ENCODE measurements at regions not wholly inside any gene's neighbourhood (a gene's known extent, or its start where the extent isn't known, plus 50 kb on each side); places are given as distances from the start of the nearest gene placed in this dataset.

DNA sequence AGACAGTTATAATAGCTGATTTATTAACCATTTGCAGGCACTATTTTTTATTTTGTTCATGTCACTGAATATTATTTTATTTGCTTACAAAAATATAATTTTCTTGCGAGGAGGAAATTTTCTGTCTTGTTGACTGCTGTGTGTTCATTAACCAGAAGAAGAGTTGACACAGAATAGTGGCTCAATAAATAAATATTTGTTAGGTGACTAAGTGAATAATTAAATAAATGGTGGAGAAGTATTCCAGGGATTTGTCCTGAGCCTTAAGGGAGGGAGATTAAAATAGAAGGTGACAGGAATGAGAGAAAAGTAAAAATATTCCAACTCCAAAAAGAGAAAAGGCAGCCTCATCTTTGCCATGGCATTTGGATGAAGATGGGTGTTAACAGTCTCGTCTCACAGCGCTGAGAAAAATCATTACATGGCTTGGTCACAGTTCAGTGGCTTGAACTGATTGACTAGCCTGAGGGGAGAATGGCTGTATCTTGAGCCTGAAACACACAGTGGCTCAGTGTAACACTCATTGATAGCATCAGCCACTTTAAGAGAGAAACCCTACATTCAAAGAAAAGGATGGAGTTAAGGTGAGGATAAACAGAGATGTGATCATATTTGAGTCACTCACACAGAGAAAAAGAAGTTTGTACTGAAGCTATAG lies 449.9 kb upstream of the NAALADL2 start:
- ChIA-PET POLR2A (no interaction called here), CTCF (interaction anchor here (0.6 kb wide), 1 partner anchor 429 kb away, joined by 3 read pairs; no protein-coding TSS in a partner anchor)
- Histone ChIP-seq H3K27me3 (ENCODE audit: control insufficient read depth in 2 of 2, insufficient read depth in 2 of 2, low read length in 2 of 2) (no peaks in the 10 kb centered on the region), H3K4me3 (replicated peaks in 1 of 3; ENCODE audit: insufficient read depth in 1 of 3, low read depth in 1 of 3, low read length in 3 of 3) (no peak overlapping the region), H3K9me1 (replicated peaks; ENCODE audit: control insufficient read depth, extremely low read depth, insufficient read depth, low read length) (no peaks in the 10 kb centered on the region), H3K79me2 (ENCODE audit: control insufficient read depth, insufficient read depth, low read length) (no peaks in the 10 kb centered on the region), H3K9me3 (replicated peaks; ENCODE audit: control insufficient read depth, insufficient read depth, low read length) (no peaks in the 10 kb centered on the region), H4K20me1 (replicated peaks; ENCODE audit: control insufficient read depth, extremely low read depth, insufficient read depth, low read length) (no peaks in the 10 kb centered on the region), H3K27ac (ENCODE audit: insufficient read depth, low read depth, low read length) (no peak overlapping the region), H3K4me2 (ENCODE audit: insufficient read depth, low read length) (no peak overlapping the region), H3K4me1 (ENCODE audit: control insufficient read depth, extremely low read depth, insufficient read depth, low read length) (no peaks in the 10 kb centered on the region), H3K9ac (replicated peaks; ENCODE audit: extremely low read depth, insufficient read depth, low read length) (no peak overlapping the region), H2AFZ (ENCODE audit: low read depth, low read length) (no peak overlapping the region), H3K36me3 (ENCODE audit: control insufficient read depth in 2 of 2, extremely low read depth in 1 of 2, insufficient read depth in 2 of 2, low read length in 2 of 2) (no peaks in the 10 kb centered on the region)
- TF ChIP-seq JUN (IDR thresholded peaks at IDR 0.05; ENCODE audit: borderline replicate concordance, insufficient read depth, insufficient read length, low read depth) (no peak), FOS (IDR thresholded peaks at IDR 0.05; ENCODE audit: borderline replicate concordance, insufficient read depth, low read length) (no peak)
- TF ChIP-seq, protein P1, sequence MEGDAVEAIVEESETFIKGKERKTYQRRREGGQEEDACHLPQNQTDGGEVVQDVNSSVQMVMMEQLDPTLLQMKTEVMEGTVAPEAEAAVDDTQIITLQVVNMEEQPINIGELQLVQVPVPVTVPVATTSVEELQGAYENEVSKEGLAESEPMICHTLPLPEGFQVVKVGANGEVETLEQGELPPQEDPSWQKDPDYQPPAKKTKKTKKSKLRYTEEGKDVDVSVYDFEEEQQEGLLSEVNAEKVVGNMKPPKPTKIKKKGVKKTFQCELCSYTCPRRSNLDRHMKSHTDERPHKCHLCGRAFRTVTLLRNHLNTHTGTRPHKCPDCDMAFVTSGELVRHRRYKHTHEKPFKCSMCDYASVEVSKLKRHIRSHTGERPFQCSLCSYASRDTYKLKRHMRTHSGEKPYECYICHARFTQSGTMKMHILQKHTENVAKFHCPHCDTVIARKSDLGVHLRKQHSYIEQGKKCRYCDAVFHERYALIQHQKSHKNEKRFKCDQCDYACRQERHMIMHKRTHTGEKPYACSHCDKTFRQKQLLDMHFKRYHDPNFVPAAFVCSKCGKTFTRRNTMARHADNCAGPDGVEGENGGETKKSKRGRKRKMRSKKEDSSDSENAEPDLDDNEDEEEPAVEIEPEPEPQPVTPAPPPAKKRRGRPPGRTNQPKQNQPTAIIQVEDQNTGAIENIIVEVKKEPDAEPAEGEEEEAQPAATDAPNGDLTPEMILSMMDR (IDR thresholded peaks at IDR 0.05; ENCODE audit: extremely low read depth in 1 of 2, insufficient read depth in 1 of 2, low read depth in 1 of 2, low read length in 2 of 2): no peak
- intact Hi-C loops (cut with micrococcal nuclease) (no loop called here), dilution Hi-C loops (cut with MboI; ENCODE audit: extremely low pct_ligation_motif_present, low sequenced_read_pairs) (no loop called here)
- DNase-seq (ENCODE audit: low read depth, low spot score) (no peak), FAIRE-seq (no peak)
- no TSS peak for BruUV-seq (replicated peaks)

All from endothelial cell of umbilical vein (primary cell).